K562 (cell line): ENCODE measurements at regions not wholly inside any gene's neighbourhood (a gene's known extent, or its start where the extent isn't known, plus 50 kb on each side); places are given as distances from the start of the nearest gene placed in this dataset.

Experiments used
- ATF4 ChIP-seq: fragments of 450-650 bp; formaldehyde crosslinking; IDR thresholded peaks from 2 replicates; pipeline ENCODE4 v1.4.0; 2022; ENCODE audit warnings: mild to moderate bottlenecking, moderate library complexity
- BDP1 ChIP-seq: IDR thresholded peaks from 3 replicates; pipeline ENCODE4 v1.6.1; 2011; ENCODE audit not compliant: insufficient read length, insufficient read depth
- ELF4 ChIP-seq: fragments of 450-650 bp; formaldehyde crosslinking; IDR thresholded peaks from 2 replicates; pipeline ENCODE4 v1.4.0; 2022; ENCODE audit warnings: missing genetic modification characterization
- EP300 ChIP-seq: IDR thresholded peaks from 2 replicates; pipeline ENCODE4 v1.6.1; 2012; ENCODE audit warnings: low read length, improper control_type of control experiment
- GABPA ChIP-seq: fragments of 200-800 bp; sonication (Bioruptor generic); conservative IDR thresholded peaks from 2 replicates; pipeline ENCODE4 v1.6.1; 2016; ENCODE audit warnings: low read depth, missing genetic modification characterization, missing compliant biosample characterization
- KLF13 ChIP-seq: fragments of 450-650 bp; IDR thresholded peaks from 2 replicates; pipeline ENCODE4 v1.6.1; 2016; ENCODE audit warnings: missing genetic modification characterization, low read depth, mild to moderate bottlenecking, missing compliant biosample characterization, moderate library complexity, borderline replicate concordance
- KLF16 ChIP-seq: IDR thresholded peaks from 2 replicates; pipeline ENCODE4 v1.6.1; 2016; ENCODE audit warnings: antibody characterized with exemption
- MXD1 ChIP-seq: fragments of 250-450 bp; sonication (Bioruptor Pico); IDR thresholded peaks from 2 replicates; pipeline ENCODE4 v1.8.0; 2021; ENCODE audit warnings: borderline replicate concordance, mild to moderate bottlenecking, moderate library complexity; ENCODE audit not compliant: poor library complexity, severe bottlenecking
- NBN ChIP-seq: fragments of 450-650 bp; IDR thresholded peaks from 2 replicates; pipeline ENCODE4 v1.6.1; 2016; ENCODE audit warnings: low read depth, mild to moderate bottlenecking
- NR2C2 ChIP-seq, 2 experiments: fragments of 200-800 bp in 1 of 2; sonication (Bioruptor generic) in 1 of 2; sonication (generic) in 1 of 2; formaldehyde crosslinking in 1 of 2; IDR thresholded peaks; 2 replicates each; pipeline versions ENCODE4 v1.6.1 to v1.8.0; 2016 to 2022; ENCODE audit warnings: mild to moderate bottlenecking in 1 of 2, missing compliant biosample characterization in 1 of 2, missing genetic modification characterization in 1 of 2, missing genetic modification reagents in 1 of 2
- PCBP1 ChIP-seq: fragments of 200-400 bp; formaldehyde crosslinking; IDR thresholded peaks from 2 replicates; pipeline ENCODE4 v1.6.1; 2018; ENCODE audit warnings: mild to moderate bottlenecking, low read depth, low read length; ENCODE audit not compliant: poor library complexity, severe bottlenecking
- PRMT5 ChIP-seq: sonication (generic); formaldehyde crosslinking; IDR thresholded peaks from 2 replicates; pipeline ENCODE4 v1.5.0; 2020; ENCODE audit warnings: missing genetic modification reagents
- SMAD3 ChIP-seq: fragments of 450-650 bp; formaldehyde crosslinking; conservative IDR thresholded peaks from 2 replicates; pipeline ENCODE4 v1.4.0; 2020; ENCODE audit warnings: mild to moderate bottlenecking
- SOX6 ChIP-seq: fragments of 450-650 bp; IDR thresholded peaks from 2 replicates; pipeline ENCODE4 v1.6.1; 2014; ENCODE audit warnings: mild to moderate bottlenecking
- TAF1 ChIP-seq: IDR thresholded peaks from 2 replicates; pipeline ENCODE4 v1.6.1; 2011; ENCODE audit warnings: mild to moderate bottlenecking, low read length, moderate library complexity; ENCODE audit not compliant: insufficient read depth, control insufficient read depth, severe bottlenecking; ENCODE audit errors: extremely low read depth
- TBL1XR1 ChIP-seq, 2 experiments: IDR thresholded peaks; 2 replicates each; pipeline ENCODE4 v1.6.1; 2012; ENCODE audit warnings: improper control_type of control experiment in 2 of 2, low read length in 2 of 2, mild to moderate bottlenecking in 1 of 2
- ZBTB33 ChIP-seq: sonication (generic); formaldehyde crosslinking; IDR thresholded peaks from 2 replicates; pipeline ENCODE4 v1.8.1; 2023; ENCODE audit warnings: mild to moderate bottlenecking, missing genetic modification reagents
- ZNF197 ChIP-seq: fragments of 200-800 bp; sonication (Bioruptor generic); IDR thresholded peaks from 2 replicates; pipeline ENCODE4 v1.6.1; 2016; ENCODE audit warnings: low read depth, missing genetic modification characterization, missing compliant biosample characterization
- ZNF395 ChIP-seq: fragments of 200-800 bp; sonication (Bioruptor generic); IDR thresholded peaks from 2 replicates; pipeline ENCODE4 v1.6.1; 2017; ENCODE audit warnings: missing genetic modification characterization, missing compliant biosample characterization
- ZNF644 ChIP-seq: fragments of 200-800 bp; sonication (Bioruptor generic); IDR thresholded peaks from 2 replicates; pipeline ENCODE4 v1.6.1; 2016; ENCODE audit warnings: low read depth, missing genetic modification characterization, missing compliant biosample characterization
- ZNF79 ChIP-seq: fragments of 250-450 bp; sonication (Bioruptor Pico); IDR thresholded peaks from 2 replicates; pipeline ENCODE4 v1.4.0; 2020; ENCODE audit warnings: low read depth, mild to moderate bottlenecking, moderate library complexity
- TF ChIP-seq, protein P1 (sequence below): fragments of 450-650 bp; formaldehyde crosslinking; IDR thresholded peaks from 2 replicates; pipeline ENCODE4 v1.4.0; 2020; ENCODE audit warnings: mild to moderate bottlenecking

GRCh38 chr9:33703430-33704102 is 91.8 kb upstream of the PRSS3 start (continued):
- TF ChIP-seq ZBTB33 (CRISPR knock-in tag) (no peak), ZNF395 (peak; percentile 76; the same call in 1 of the 2 replicates), GABPA (tag) (peak; percentile 45), TBL1XR1 (IDR thresholded peaks at IDR 0.05; ENCODE audit: low read length in 2 of 2) (no peak), ATF4 (peak; percentile 68), TAF1 (no peak), PRMT5 (CRISPR knock-in tag) (no peak), NBN (no peak), SMAD3 (peak; percentile 94), PCBP1 (no peak), ZNF197 (no peak), SOX6 (no peak), MXD1 (CRISPR knock-in tag) (no peak), ZNF644 (peak; percentile 52; the same call in 1 of the 2 replicates), NR2C2 (CRISPR knock-in tag; IDR thresholded peaks at IDR 0.05) (no peak), NR2C2 (tag; IDR thresholded peaks at IDR 0.05) (peak; percentile 63; the same call in 1 of the 2 replicates), KLF13 (tag) (no peak), ZNF79 (peak; percentile 74; the same call in 1 of the 2 replicates), ELF4 (CRISPR knock-in tag) (0 out of 2 replicates have a peak, but pooled peaks have one; percentile 56), EP300 (no peak), BDP1 (no peak), KLF16 (no peak)
- TF ChIP-seq, protein P1, sequence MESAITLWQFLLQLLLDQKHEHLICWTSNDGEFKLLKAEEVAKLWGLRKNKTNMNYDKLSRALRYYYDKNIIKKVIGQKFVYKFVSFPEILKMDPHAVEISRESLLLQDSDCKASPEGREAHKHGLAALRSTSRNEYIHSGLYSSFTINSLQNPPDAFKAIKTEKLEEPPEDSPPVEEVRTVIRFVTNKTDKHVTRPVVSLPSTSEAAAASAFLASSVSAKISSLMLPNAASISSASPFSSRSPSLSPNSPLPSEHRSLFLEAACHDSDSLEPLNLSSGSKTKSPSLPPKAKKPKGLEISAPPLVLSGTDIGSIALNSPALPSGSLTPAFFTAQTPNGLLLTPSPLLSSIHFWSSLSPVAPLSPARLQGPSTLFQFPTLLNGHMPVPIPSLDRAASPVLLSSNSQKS (CRISPR knock-in tag), result no peak
